ENCODE measurements at regions not wholly inside any gene's neighbourhood (a gene's known extent, or its start where the extent isn't known, plus 50 kb on each side); places are given as distances from the start of the nearest gene placed in this dataset.

DNA sequence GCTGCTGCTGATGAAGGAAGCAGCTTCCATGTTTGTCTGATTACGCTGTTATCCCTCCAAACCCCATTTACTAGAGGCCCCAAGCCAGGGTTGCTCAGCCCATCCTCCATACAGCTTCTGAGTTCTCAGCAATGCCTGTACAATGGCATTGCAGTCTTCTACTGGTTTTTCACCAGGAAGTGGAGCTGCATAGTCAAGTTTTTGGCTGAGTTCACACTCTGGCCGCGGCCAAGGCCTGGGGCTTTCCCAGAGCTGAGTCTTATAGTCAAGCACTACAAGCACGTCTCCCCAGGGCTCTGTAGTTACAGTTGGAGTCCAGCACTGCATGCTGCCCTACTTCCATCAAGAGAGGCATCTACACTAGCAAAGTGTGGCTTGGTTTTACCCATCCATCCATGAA is 182.5 kb downstream of the POU4F1 start:
- DNase-seq: no peak

DNA sequence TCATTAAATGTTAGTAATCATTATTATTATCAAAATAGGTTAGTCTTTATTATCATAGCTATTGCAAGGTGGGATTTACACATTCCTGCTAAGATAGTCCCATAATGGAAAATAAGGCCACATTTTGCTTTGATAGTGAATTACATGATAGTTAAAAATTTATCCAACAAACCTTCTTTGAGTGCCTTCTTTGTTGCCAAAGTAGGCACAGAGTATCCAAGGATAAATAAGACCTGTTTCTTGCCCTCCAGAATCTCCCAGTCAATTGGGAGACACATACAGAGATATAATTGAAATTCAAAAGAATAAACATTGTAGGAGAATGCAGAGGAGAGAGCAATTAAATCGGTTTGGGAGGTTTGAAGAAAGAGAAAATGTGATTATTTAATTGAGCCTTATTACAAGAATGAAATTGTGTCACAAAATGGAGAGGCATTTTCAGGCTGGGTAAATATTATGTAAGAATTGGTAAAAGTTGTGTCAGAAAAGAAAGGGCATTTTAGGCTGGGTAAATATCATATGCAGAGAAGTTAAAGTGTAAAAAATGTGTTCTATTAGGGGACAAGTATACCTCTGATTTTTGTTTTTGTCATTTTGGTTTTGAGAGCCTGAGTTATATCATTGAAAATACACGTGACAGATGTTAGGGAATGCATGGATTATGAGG is 189.3 kb downstream of the POU4F1 start:
- DNase-seq: no peak

- DNase-seq: no peak
Observed at GRCh38 chr13:78410847-78411246, 192.5 kb downstream of the POU4F1 start.

DNA sequence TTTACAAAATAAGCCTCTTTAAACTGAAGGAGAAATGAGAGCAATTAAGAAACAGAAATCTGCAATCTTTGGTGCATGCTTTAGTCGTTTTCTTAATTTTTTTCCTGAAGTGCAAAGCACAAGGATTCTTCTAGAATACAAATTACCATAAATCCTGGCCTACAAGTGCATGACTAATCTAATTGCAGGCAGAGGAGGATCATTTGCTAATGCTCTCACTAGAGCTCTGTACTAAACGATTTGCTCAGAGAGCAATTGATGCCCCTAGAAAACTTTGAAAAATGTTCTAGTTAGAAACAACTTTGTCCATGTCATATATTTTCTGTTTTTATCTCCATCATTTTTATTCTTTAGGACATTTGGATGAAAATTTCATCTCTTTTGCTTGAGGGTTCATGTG is 193.2 kb downstream of the POU4F1 start:
- no peak for DNase-seq

DNA sequence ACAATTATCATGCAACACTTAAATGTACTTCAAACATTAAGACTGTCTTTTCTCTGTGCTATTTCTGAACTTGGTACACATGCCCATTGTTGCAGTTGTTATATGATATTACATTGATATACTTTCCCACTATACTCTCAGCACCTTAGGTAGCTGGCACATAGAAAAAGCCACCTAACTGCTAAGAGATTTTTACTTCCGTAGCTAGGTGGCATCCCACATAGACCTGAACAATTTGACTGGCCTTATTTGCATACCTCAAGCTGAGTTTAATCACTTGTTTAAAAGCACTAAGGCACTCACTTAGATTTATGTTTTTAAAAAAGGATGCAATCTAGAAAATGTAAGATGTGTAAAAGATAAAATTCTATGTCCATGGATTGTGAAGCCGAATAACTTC is 194.2 kb downstream of the POU4F1 start:
- DNase-seq: no peak

DNA sequence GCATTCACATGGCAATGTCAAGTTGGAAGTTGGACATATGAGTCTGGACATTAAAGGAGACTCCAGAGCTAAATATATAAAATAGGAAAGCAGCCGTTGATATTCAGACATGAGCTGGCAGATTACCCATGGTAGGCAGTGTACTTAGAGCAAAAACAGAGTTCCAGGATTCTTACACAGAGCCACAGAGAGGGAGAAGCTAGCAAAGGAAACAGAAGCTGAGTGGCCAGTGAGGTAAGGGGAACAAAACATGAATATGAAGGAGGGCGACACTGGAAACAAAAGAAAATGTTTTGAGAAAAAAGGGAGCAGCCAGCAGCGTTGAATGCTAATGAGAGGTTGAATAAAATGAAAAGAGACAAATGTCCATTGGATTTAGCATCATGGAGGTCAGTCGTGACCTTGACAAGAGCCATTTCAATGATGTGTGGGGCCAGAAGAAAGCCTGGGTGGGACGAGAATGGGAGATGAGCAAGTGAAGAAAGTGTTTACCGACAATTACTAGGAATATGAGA is 198.4 kb downstream of the POU4F1 start:
- no peak for DNase-seq

DNA sequence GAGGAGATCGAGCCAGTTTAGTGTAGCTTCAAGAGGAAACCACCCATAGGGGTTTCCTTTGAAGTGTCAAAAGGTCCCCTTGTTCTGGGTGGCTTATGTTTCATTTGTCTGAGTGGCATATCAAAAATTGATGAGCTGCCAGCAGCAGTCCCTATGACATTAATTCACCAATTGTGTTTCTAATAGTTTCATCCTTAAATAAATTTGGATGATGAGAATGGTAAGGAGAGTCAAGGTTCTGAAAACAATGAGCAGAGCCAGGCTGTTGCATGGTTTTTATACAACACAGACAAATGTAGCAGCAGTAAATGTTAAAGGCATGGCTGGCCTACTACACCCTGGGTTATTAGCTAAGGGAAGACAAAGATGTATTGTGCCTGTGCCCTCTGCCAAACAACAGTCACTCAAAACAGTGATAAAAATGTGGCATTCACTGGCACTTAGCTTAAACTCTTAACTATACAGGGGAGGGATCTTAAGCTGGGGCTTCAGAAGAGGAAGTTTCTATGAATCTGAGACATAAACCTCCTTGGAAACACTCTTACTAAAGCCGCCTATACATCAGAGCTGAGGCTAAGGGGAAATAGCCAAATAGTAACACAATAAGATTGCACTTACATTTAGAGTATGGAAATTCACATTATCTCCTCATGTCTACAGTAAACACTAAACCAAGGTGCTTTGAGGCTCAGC is 200.5 kb downstream of the POU4F1 start:
- DNase-seq: no peak

- no peak for DNase-seq
Observed at GRCh38 chr13:78401873-78402707, 201.3 kb downstream of the POU4F1 start.

DNA sequence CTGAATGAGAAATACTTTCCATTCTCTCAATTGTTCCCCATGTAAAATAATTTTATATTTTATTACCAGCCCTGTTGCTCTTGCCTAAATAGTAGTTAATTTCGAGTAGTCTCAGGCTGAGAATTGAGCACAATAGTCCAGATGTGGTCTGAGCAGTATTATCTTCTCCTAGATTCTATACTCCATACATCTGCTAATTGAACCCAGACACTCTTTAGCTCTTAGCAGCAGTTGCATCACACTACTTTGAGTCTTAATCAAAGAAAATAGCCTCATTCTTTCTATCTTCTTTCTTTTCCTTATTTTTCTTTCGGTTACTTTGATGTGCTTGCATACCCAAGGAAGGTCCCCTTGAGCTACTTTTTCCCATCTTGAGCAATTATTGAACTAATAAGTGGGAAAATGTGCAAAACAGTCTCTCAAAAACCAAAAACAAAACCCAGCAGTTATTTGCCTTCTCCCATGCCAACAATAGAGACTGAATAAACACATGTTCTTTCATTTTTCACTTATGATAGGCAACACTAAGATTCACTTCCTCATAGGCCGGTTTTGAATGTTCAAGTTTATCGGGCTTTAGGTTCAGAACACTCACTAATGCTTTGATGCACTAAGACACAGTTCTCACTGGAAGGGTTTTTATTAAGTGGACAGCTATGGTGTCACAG is 204.5 kb downstream of the POU4F1 start:
- DNase-seq: no peak

GRCh38 chr13:78393286-78394142 is 209.8 kb downstream of the POU4F1 start:
- no peak for DNase-seq

- no peak for DNase-seq
Observed at GRCh38 chr13:78383899-78384298, 219.5 kb downstream of the POU4F1 start.

GRCh38 chr13:78383071-78383484 is 220.3 kb downstream of the POU4F1 start:
- DNase-seq: no peak

DNA sequence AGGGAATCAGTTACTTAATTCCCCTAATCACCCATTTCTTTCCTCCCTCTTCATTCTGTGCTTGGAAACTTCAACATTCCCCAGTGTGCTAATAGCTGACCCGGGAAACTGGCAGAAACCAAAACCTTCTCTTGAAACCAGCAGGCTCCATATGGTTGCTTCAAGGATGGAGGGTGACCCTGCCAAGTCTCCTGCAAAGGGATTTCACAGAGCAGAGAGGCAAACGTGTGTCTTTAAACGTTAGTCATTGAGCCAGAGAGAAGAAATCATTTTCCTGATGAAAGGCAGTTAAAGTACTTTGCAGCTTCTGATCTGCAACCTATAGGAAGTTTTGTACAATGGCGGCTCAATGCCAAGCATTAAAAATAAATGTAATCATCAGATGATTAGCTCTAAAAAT is 220.9 kb downstream of the POU4F1 start:
- no peak for DNase-seq

GRCh38 chr13:78376822-78377221 is 226.5 kb downstream of the POU4F1 start:
- DNase-seq: no peak

DNA sequence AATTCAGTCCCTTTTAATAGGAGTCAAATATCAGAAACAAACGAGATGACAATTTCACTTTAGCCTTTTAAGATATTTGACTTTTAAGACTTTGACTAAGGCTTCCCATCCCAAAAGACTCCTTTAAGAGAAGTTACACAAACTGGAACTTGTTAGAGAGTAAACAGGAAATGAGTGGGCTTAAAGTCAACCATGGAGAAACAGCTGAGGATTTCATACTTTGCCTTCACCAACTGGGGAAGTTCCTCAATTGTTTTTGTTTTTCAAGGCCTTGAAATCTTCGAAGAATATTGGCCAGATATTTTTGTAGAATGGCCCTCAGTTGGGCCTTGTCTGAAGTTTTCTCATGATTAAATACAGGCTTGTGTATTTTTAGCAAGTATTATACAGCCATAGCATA is 227.3 kb downstream of the POU4F1 start:
- no peak for DNase-seq

GRCh38 chr13:78372581-78372980 is 230.8 kb downstream of the POU4F1 start:
- DNase-seq: no peak

GRCh38 chr13:78370231-78370630 is 233.1 kb downstream of the POU4F1 start:
- DNase-seq: no peak

DNA sequence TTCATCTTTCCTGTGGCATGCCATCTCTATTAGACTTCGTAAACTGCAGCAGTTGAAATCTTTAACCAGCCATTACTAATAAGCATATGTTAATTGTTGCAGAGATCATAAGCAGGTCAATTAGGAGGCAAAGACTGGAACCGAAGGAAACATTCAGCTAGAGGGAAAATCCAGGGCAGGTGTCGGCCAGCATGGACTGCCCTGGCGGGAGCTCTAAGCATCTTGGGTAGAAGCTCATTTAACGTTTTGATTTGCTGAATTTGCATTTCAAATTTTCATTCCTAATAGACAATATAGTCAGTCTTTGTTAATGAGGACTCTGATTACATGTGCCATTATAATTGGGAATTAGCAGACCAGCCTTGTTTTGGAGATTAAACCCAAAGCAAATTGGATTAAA is 238.6 kb downstream of the POU4F1 start:
- DNase-seq: no peak

DNA sequence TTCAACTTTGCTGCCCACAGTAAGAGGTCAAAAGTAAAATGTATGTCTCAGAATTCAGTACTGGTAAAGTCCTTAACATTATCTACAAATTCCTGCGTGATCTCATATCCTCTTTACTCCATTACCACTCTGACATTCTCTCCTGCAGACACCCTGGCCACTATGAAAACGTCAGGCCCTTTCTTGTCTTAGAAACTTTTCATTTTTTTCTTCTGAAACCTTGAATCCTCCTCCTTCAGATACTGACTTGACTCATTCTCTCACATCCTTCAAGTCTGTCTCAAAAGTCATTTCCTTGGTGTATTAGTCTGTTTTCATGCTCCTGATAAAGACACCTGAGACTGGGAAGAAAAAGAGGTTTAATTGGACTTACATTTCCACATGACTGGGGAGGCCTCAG is 262.3 kb downstream of the POU4F1 start:
- DNase-seq: no peak

DNA sequence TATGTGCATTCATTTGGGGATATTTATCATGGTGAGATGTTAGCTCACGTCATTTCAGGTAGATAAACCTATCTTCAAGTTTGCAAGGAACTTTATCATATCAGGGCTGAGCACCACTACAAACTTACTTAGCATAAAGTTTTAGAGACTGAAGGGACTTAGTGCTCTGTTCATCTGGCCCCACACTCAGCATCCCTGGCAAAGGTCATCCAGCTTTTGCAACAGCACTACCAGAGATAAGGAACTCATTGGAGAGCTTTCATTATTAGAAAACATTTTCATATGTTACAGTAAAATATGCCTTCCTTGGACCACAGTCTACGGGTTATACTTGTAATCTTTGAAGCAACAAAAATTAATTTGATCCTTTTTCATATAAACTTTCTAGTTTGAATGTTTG is 263.4 kb downstream of the POU4F1 start:
- DNase-seq: no peak

- DNase-seq: no peak
Observed at GRCh38 chr13:78334059-78334458, 269.3 kb downstream of the POU4F1 start.

- no peak for DNase-seq
Observed at GRCh38 chr13:78326633-78327032, 276.7 kb downstream of the POU4F1 start.

All from NCI-H2107 (cell line).